PC-3 (cell line): ENCODE measurements at regions not wholly inside any gene's neighbourhood (a gene's known extent, or its start where the extent isn't known, plus 50 kb on each side); places are given as distances from the start of the nearest gene placed in this dataset.

Experiments used
- ATAC-seq: fragments of 200-7000 bp; cut with Tn5 transposase; 2 replicates; pipeline ENCODE4 v1.9.1; 2020; ENCODE audit warnings: mild to moderate bottlenecking, moderate library complexity
- BruUV-seq: library from RNA; stranded (reverse); fragments of 400-500 nt; replicated peaks from 2 replicates; lab custom pipeline; 2021; lab: Mats Ljungman, UMichigan
- CTCF ChIA-PET: fragments of 300-600 bp; sonication (Branson Sonifier 250); formaldehyde crosslinking; loops from one replicate; lab custom pipeline; 2022; ENCODE audit warnings: antibody characterized with exemption; lab: Charles Lee
- POLR2A ChIA-PET: fragments of 300-600 bp; sonication (Branson Sonifier 250); formaldehyde crosslinking; loops from one replicate; lab custom pipeline; 2022; ENCODE audit warnings: antibody characterized with exemption; ENCODE audit not compliant: unreplicated experiment; lab: Charles Lee
- DNase-seq: peaks from one replicate; pipeline ENCODE4 v3.0.0-alpha.2; 2015
- H2AFZ ChIP-seq: fragments of 300-600 bp; sonication (generic); 2 replicates; pipeline ENCODE4 v1.6.0; 2016; ENCODE audit warnings: antibody characterized with exemption, low read length
- H3F3A ChIP-seq: fragments of 300-600 bp; sonication (generic); one replicate; pipeline ENCODE4 v1.6.0; 2017; ENCODE audit warnings: antibody characterized with exemption, low read length, control low read depth, mild to moderate bottlenecking; ENCODE audit not compliant: unreplicated experiment
- H3K27ac ChIP-seq: fragments of 300-600 bp; sonication (generic); 2 replicates; pipeline ENCODE4 v1.5.1; 2016; ENCODE audit warnings: mild to moderate bottlenecking, low read length
- H3K27me3 ChIP-seq: fragments of 300-600 bp; sonication (generic); 2 replicates; pipeline ENCODE4 v1.6.1; 2016; ENCODE audit warnings: low read length, mixed read lengths
- H3K36me3 ChIP-seq: fragments of 300-600 bp; sonication (generic); 2 replicates; pipeline ENCODE4 v1.6.1; 2016; ENCODE audit warnings: low read depth, mixed run types, low read length, mixed read lengths
- H3K4me1 ChIP-seq: fragments of 300-600 bp; sonication (generic); 2 replicates; pipeline ENCODE4 v1.5.1; 2016; ENCODE audit warnings: low read length; ENCODE audit not compliant: insufficient read depth
- H3K4me2 ChIP-seq: fragments of 300-600 bp; sonication (generic); 2 replicates; pipeline ENCODE4 v1.6.0; 2016; ENCODE audit warnings: low read length
- H3K4me3 ChIP-seq: fragments of 300-600 bp; sonication (generic); 2 replicates; pipeline ENCODE4 v1.5.1; 2016; ENCODE audit warnings: mild to moderate bottlenecking, low read length, mixed read lengths
- H3K79me2 ChIP-seq: fragments of 300-600 bp; sonication (generic); 2 replicates; pipeline ENCODE4 v1.6.1; 2017; ENCODE audit warnings: low read length, mixed read lengths
- H3K9ac ChIP-seq: fragments of 300-600 bp; sonication (generic); 2 replicates; pipeline ENCODE4 v1.6.0; 2016; ENCODE audit warnings: mild to moderate bottlenecking, low read length
- H3K9me2 ChIP-seq: fragments of 300-600 bp; sonication (generic); replicated peaks from 2 replicates; pipeline ENCODE4 v1.6.1; 2016; ENCODE audit warnings: mixed run types, low read length, mixed read lengths
- H3K9me3 ChIP-seq: fragments of 300-600 bp; sonication (generic); 2 replicates; pipeline ENCODE4 v1.6.1; 2016; ENCODE audit warnings: low read length, mixed read lengths
- H4K20me1 ChIP-seq: fragments of 300-600 bp; sonication (generic); 2 replicates; pipeline ENCODE4 v1.6.1; 2016; ENCODE audit warnings: low read length, mixed read lengths
- CTCF ChIP-seq: fragments of 300-600 bp; sonication (generic); conservative IDR thresholded peaks from 2 replicates; pipeline ENCODE4 v1.5.1; 2017; ENCODE audit warnings: antibody characterized with exemption, low read depth, mild to moderate bottlenecking, low read length
- EZH2 ChIP-seq: fragments of 300-600 bp; sonication (generic); IDR thresholded peaks from one replicate; pipeline ENCODE4 v1.6.1; 2017; ENCODE audit warnings: antibody characterized with exemption, mild to moderate bottlenecking, low read length; ENCODE audit not compliant: unreplicated experiment
- EZH2phosphoT487 ChIP-seq: fragments of 300-600 bp; sonication (generic); IDR thresholded peaks from 2 replicates; pipeline ENCODE4 v1.6.1; 2018; ENCODE audit warnings: mild to moderate bottlenecking, antibody characterized with exemption, low read length, borderline replicate concordance
- intact Hi-C: fragments of 100-400 bp; cut with micrococcal nuclease; formaldehyde crosslinking; loops from 2 replicates; pipeline ENCODE4 v1.9.0; 2023

GRCh38 chr9:75410405-75410804 is 322.1 kb downstream of the OSTF1 start:
- intact Hi-C loops: no loop called here
- H3K36me3 ChIP-seq: no peaks in the 10 kb centered on the region
- ATAC-seq (no peak), DNase-seq (no peak)
- H3K4me1 ChIP-seq: no peaks in the 10 kb centered on the region
- no peak for TF ChIP-seq EZH2phosphoT487
- TF ChIP-seq EZH2: no peak
- TF ChIP-seq CTCF: no peak
- ChIA-PET CTCF (no interaction called here), POLR2A (no interaction called here)
- H3K79me2 ChIP-seq: no peaks in the 10 kb centered on the region
- H3K4me3 ChIP-seq: no peak overlapping the region
- H3K27ac ChIP-seq: no peak overlapping the region
- H3K4me2 ChIP-seq: no peak overlapping the region
- H3K9me3 ChIP-seq: no peaks in the 10 kb centered on the region
- no peaks in the 10 kb centered on the region for H3K9me2 ChIP-seq
- H3F3A ChIP-seq: no peaks in the 10 kb centered on the region
- H3K9ac ChIP-seq: no peak overlapping the region
- BruUV-seq: no TSS peak
- no peaks in the 10 kb centered on the region for H4K20me1 ChIP-seq
- H2AFZ ChIP-seq: no peak overlapping the region
- H3K27me3 ChIP-seq: no peaks in the 10 kb centered on the region

DNA sequence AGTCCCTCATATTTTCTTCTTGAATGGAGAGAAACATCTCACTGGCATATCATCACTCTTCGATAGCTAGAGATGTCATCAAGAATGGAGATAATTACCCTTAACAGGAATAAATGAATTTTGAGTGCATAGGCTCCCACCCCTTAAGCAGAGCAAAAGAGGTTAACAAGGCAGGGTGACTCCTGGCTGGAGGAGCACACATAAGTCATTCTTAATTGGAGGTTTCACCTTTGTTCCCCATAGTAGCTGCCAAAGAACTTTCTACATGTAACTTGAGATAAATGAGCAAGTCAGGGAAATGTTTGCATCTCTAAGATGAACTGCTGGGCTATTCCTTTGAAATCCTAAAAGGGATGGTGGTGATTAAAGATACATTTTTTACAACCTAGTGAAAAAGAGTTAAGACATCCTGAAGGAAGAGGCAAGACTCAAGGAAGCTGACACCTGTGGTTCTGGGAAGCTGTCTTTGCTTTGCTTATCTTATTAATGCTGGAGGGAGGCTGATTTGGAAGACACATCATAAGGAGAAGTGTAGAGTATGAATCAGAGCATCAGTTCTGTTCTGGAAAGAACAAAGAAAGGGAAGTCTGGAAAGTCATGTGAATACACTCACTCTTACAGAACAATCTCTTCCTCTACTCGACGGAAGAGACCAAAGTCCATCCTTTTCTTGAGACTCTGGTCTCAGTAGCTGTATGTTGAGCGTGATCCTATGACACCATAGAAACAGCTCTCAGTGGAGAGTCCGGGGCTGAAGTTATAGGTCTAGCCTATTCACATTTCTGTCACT is 326.3 kb downstream of the OSTF1 start:
- intact Hi-C loops: no loop called here

More for the DNA sequence above, 326.3 kb downstream of the OSTF1 start:
- CTCF ChIA-PET: no interaction called here
- TF ChIP-seq EZH2phosphoT487 (no peak), CTCF (no peak), EZH2 (no peak)
- Histone ChIP-seq H3K4me2 (no peak overlapping the region), H3K79me2 (no peaks in the 10 kb centered on the region), H3K9me2 (no peaks in the 10 kb centered on the region), H3K27me3 (no peaks in the 10 kb centered on the region), H4K20me1 (no peaks in the 10 kb centered on the region), H3K4me3 (no peak overlapping the region), H3K9me3 (no peaks in the 10 kb centered on the region), H3K4me1 (no peaks in the 10 kb centered on the region), H3K36me3 (no peaks in the 10 kb centered on the region), H3F3A (no peaks in the 10 kb centered on the region), H2AFZ (no peak overlapping the region), H3K9ac (no peak overlapping the region), H3K27ac (no peak overlapping the region)
- POLR2A ChIA-PET: no interaction called here
- ATAC-seq (no peak), DNase-seq (no peak)
- BruUV-seq: no TSS peak
